GM19239 (cell line): ENCODE measurements at regions not wholly inside any gene's neighbourhood (a gene's known extent, or its start where the extent isn't known, plus 50 kb on each side); places are given as distances from the start of the nearest gene placed in this dataset.
"Not testable (repeated sequence)": the region's sequence is repeated elsewhere in the genome, so short reads cannot be mapped to it uniquely, and the experiment has no call there.

Source experiments
- DNase-seq: peaks from one replicate; pipeline ENCODE4 v3.0.0; 2011; ENCODE audit warnings: low spot score; ENCODE audit not compliant: insufficient read length
- FAIRE-seq: peaks from 2 replicates; lab custom pipeline; 2011; peaks lifted over from hg19 to GRCh38; lab: Jason Lieb, UNC

- DNase-seq (no peak), FAIRE-seq (no peak)
Measured at GRCh38 chr1:25134801-25135461, 97.4 kb downstream of the SYF2 start.

GRCh38 chr1:25134307-25134706, 98.0 kb downstream of the SYF2 start:
- no peak for FAIRE-seq
- DNase-seq: no peak

- FAIRE-seq: no peak
- DNase-seq: no peak
Measured at GRCh38 chr1:25131794-25132193, 100.5 kb downstream of the SYF2 start.

GRCh38 chr1:25130895-25131294, 101.4 kb downstream of the SYF2 start:
- DNase-seq: no peak
- FAIRE-seq: no peak

GRCh38 chr1:25129380-25129779, 102.9 kb downstream of the SYF2 start:
- FAIRE-seq: no peak

GRCh38 chr1:25128121-25128621, 104.1 kb downstream of the SYF2 start:
- DNase-seq (peak; percentile 29), FAIRE-seq (peak; percentile 97)

More at GRCh38 chr1:25129380-25129779, 102.9 kb downstream of the SYF2 start:
- no peak for DNase-seq

DNA sequence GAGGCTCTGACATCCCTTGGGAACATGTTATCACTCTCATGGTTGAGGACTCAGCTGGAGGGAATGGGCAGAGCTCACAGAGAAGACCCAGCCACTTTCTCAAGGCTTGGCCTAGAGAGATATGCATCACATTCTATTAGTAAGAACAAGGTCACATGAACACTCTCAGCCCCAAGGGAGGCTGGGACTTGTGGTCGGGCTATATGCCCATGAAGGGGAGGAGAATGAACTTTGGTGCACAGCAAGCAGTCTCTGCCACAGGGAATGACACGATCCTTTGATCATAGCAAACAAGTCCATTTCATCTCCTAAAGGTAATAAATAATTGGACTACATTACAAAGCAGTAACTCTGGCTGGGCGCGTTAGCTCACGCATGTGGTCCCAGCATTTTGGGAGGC, 105.7 kb downstream of the SYF2 start:
- FAIRE-seq: no peak
- no peak for DNase-seq

- DNase-seq (no peak), FAIRE-seq (no peak)
Measured at GRCh38 chr1:25123551-25123950, 108.8 kb downstream of the SYF2 start.

- FAIRE-seq: no peak
- DNase-seq: no peak
Measured at GRCh38 chr1:25122747-25123146, 109.6 kb downstream of the SYF2 start.

GRCh38 chr1:25120281-25120680, 112.0 kb downstream of the SYF2 start:
- DNase-seq: no peak
- FAIRE-seq: no peak

DNA sequence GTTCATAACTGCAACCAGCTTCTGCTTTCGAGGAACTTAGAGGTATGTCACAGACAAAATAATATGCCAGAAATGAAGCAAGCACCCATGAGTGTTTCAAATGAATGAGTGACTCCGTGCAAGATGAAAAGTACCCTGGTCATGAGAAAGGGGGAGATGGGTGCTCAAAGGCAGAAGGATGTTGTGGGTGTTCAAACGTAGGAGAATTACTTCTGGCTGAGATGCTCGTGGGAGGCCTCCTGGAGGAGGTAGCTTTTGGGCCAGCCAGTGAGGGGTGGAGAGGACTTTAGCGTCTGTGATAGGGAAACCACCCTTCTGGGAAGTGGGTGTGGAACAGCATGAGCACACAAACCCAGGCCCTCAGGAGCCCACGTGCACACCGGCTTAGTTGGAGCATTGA, 113.8 kb downstream of the SYF2 start:
- FAIRE-seq: no peak
- no peak for DNase-seq

- DNase-seq (no peak), FAIRE-seq (no peak)
Measured at GRCh38 chr1:25117233-25117823, 115.0 kb downstream of the SYF2 start.

- DNase-seq (no peak), FAIRE-seq (no peak)
Measured at GRCh38 chr1:25116832-25117231, 115.5 kb downstream of the SYF2 start.

DNA sequence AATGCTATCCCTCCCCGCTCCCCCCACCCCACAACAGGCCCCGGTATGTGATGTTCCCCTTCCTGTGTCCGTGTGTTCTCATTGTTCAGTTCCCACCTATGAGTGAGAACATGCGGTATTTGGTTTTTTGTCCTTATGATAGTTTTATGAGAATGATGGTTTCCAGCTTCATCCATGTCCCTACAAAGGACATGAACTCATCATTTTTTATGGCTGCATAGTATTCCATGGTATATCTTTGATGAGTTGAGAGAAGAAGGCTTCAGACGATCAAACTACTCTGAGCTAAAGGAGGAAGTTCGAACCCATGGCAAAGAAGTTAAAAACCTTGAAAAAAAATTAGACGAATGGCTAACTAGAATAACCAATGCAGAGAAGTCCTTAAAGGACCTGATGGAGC, 116.2 kb downstream of the SYF2 start:
- DNase-seq, FAIRE-seq: not testable (repeated sequence)

GRCh38 chr1:25113731-25114130, 118.6 kb downstream of the SYF2 start:
- DNase-seq (no peak), FAIRE-seq (no peak)

DNA sequence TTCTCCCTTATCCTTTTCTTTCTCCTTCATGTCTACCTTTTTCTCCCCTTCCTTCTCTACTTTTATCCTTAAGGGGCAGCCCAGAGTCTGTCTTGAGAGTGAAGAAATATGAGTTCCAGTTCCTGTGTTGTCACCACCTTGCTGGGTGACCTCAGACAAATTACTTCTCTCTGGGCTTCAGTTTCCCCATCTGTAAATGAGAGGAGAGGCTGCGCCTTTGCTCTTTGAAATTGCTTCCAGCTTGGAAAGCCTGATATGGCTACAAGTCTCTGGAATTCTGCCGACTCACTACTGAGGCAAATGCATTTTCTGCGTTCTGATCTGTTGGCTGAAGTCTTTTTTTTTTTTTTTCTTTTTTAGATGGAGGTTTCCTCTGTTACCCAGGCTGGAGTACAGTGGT, 119.2 kb downstream of the SYF2 start:
- DNase-seq (no peak), FAIRE-seq (no peak)

- no peak for DNase-seq
Measured at GRCh38 chr1:25112400-25112799, 119.9 kb downstream of the SYF2 start.

DNA sequence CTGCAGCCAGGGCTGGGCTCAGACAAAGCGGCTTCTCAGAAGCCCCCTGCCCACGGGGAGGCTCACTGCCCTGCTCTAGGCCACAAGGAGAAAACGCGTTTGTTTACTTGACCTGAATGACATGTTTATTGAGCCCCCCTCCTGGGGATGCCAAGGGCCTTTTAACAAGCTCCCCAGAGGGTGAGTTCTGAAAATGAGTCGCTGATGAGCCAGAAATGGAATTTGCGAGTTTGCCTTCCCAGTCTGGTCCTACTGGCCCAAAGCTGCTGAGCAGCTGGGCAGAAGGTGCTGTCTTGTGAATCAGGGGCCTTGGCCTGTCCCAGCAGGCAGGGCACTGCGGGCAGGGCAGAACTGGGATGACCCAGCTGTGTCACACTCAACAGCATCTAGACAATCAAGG, 120.6 kb downstream of the SYF2 start:
- FAIRE-seq: no peak
- DNase-seq: no peak

More at GRCh38 chr1:25112400-25112799, 119.9 kb downstream of the SYF2 start:
- FAIRE-seq: no peak

DNA sequence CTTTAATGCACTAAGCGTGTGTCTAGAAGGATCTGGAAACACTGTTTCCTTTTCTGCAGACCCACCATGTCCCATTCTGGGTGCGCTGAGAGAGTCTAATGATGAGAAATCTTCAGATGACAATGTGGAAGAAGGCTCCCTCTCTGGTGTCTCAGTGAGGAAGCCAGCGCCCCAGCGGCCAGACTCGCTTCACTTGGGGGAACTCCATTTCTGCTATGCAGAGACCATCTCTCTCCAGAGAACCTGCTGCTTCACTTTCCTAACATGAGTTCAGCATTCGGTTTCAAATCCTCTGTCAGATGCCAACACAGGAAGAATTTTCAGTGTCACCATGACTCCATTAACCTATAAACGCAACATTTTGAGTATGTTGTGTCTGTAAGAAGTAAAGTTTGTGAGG, 121.8 kb downstream of the SYF2 start:
- DNase-seq (no peak), FAIRE-seq (peak; percentile 57)

- DNase-seq (no peak), FAIRE-seq (no peak)
Measured at GRCh38 chr1:25110036-25110435, 122.3 kb downstream of the SYF2 start.

- FAIRE-seq (no peak), DNase-seq (no peak)
Measured at GRCh38 chr1:25109531-25109951, 122.8 kb downstream of the SYF2 start.

- DNase-seq (no peak), FAIRE-seq (no peak)
Measured at GRCh38 chr1:25107643-25108010, 124.7 kb downstream of the SYF2 start.
